Panc1 (cell line): ENCODE measurements at regions not wholly inside any gene's neighbourhood (a gene's known extent, or its start where the extent isn't known, plus 50 kb on each side); places are given as distances from the start of the nearest gene placed in this dataset.

Source experiments
- POLR2AphosphoS5 ChIP-seq: IDR thresholded peaks from 2 replicates; pipeline ENCODE4 v1.6.1; 2012; ENCODE audit warnings: mild to moderate bottlenecking, low read depth, low read length, moderate library complexity
- SIN3A ChIP-seq: IDR thresholded peaks from 2 replicates; pipeline ENCODE4 v1.6.1; 2012; ENCODE audit warnings: low read depth, mild to moderate bottlenecking, low read length, moderate library complexity, borderline replicate concordance; ENCODE audit not compliant: insufficient read depth
- TCF7L2 ChIP-seq: IDR thresholded peaks from 2 replicates; pipeline ENCODE4 v1.6.1; 2011; ENCODE audit warnings: mild to moderate bottlenecking, low read depth, low read length, inconsistent platforms
- TF ChIP-seq, protein P1 (sequence below): fragments of 450-650 bp; IDR thresholded peaks from 2 replicates; pipeline ENCODE4 v1.5.1; 2017; ENCODE audit warnings: mild to moderate bottlenecking
- TF ChIP-seq, protein P2 (sequence below), 2 experiments: IDR thresholded peaks; 2 replicates each; pipeline ENCODE4 v1.6.1; 2011 to 2012; ENCODE audit warnings: low read depth in 2 of 2, control low read depth in 1 of 2, low read length in 1 of 2, mild to moderate bottlenecking in 1 of 2, moderate library complexity in 1 of 2; ENCODE audit not compliant: insufficient read depth in 1 of 2

GRCh38 chr1:166013232-166013631 lies 153.6 kb downstream of the FAM78B start:
- TF ChIP-seq, protein P1, sequence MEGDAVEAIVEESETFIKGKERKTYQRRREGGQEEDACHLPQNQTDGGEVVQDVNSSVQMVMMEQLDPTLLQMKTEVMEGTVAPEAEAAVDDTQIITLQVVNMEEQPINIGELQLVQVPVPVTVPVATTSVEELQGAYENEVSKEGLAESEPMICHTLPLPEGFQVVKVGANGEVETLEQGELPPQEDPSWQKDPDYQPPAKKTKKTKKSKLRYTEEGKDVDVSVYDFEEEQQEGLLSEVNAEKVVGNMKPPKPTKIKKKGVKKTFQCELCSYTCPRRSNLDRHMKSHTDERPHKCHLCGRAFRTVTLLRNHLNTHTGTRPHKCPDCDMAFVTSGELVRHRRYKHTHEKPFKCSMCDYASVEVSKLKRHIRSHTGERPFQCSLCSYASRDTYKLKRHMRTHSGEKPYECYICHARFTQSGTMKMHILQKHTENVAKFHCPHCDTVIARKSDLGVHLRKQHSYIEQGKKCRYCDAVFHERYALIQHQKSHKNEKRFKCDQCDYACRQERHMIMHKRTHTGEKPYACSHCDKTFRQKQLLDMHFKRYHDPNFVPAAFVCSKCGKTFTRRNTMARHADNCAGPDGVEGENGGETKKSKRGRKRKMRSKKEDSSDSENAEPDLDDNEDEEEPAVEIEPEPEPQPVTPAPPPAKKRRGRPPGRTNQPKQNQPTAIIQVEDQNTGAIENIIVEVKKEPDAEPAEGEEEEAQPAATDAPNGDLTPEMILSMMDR, result no peak
- TF ChIP-seq POLR2AphosphoS5 (no peak), SIN3A (no peak), TCF7L2 (no peak)
- TF ChIP-seq, protein P2, sequence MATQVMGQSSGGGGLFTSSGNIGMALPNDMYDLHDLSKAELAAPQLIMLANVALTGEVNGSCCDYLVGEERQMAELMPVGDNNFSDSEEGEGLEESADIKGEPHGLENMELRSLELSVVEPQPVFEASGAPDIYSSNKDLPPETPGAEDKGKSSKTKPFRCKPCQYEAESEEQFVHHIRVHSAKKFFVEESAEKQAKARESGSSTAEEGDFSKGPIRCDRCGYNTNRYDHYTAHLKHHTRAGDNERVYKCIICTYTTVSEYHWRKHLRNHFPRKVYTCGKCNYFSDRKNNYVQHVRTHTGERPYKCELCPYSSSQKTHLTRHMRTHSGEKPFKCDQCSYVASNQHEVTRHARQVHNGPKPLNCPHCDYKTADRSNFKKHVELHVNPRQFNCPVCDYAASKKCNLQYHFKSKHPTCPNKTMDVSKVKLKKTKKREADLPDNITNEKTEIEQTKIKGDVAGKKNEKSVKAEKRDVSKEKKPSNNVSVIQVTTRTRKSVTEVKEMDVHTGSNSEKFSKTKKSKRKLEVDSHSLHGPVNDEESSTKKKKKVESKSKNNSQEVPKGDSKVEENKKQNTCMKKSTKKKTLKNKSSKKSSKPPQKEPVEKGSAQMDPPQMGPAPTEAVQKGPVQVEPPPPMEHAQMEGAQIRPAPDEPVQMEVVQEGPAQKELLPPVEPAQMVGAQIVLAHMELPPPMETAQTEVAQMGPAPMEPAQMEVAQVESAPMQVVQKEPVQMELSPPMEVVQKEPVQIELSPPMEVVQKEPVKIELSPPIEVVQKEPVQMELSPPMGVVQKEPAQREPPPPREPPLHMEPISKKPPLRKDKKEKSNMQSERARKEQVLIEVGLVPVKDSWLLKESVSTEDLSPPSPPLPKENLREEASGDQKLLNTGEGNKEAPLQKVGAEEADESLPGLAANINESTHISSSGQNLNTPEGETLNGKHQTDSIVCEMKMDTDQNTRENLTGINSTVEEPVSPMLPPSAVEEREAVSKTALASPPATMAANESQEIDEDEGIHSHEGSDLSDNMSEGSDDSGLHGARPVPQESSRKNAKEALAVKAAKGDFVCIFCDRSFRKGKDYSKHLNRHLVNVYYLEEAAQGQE (IDR thresholded peaks at IDR 0.05; ENCODE audit: insufficient read depth in 1 of 2, low read depth in 2 of 2, low read length in 1 of 2), result no peak
